Transverse colon (tissue), 4 donors: ENCODE measurements at regions not wholly inside any gene's neighbourhood (a gene's known extent, or its start where the extent isn't known, plus 50 kb on each side); places are given as distances from the start of the nearest gene placed in this dataset.

ENCODE experiments used
- DNase-seq: peaks from one replicate; pipeline ENCODE4 v3.0.0-alpha.2; 2019
- H3K27ac ChIP-seq, 4 donors: fragments of 200-600 bp; sonication (generic); 2 replicates each; pipeline ENCODE4 v1.5.1; 2016 to 2018; ENCODE audit warnings: inconsistent platforms in 4 of 4
- H3K27me3 ChIP-seq: fragments of 200-600 bp; sonication (generic); 2 replicates; pipeline ENCODE4 v1.5.1; 2017; ENCODE audit warnings: inconsistent platforms
- H3K36me3 ChIP-seq, 4 donors: fragments of 200-600 bp; sonication (generic); 2 replicates each; pipeline ENCODE4 v1.5.1; 2017 to 2019; ENCODE audit warnings: inconsistent platforms in 4 of 4
- H3K4me1 ChIP-seq, 4 donors: fragments of 200-600 bp; sonication (generic); 2 replicates each; pipeline ENCODE4 v1.5.1; 2017 to 2020; ENCODE audit warnings: inconsistent platforms in 4 of 4
- H3K4me3 ChIP-seq, 4 donors: fragments of 200-600 bp; sonication (generic); 1 replicate in 1 of 4; 2 replicates in 3 of 4; pipeline versions ENCODE4 v1.5.1 to v1.6.1; 2017 to 2019; ENCODE audit warnings: inconsistent platforms in 4 of 4
- H3K9me3 ChIP-seq, 2 donors: fragments of 200-600 bp; sonication (generic); 2 replicates each; pipeline ENCODE4 v1.5.1; 2017 to 2019; ENCODE audit warnings: inconsistent platforms in 2 of 2
- EP300 ChIP-seq: sonication (generic); formaldehyde crosslinking; IDR thresholded peaks from one replicate; pipeline ENCODE4 v1.6.1; 2017; ENCODE audit warnings: antibody characterized with exemption, low read depth
- POLR2A ChIP-seq: fragments of 450-650 bp; IDR thresholded peaks from one replicate; pipeline ENCODE4 v1.6.1; 2016; ENCODE audit warnings: antibody characterized with exemption, mild to moderate bottlenecking, moderate library complexity
- POLR2AphosphoS5 ChIP-seq, 3 donors: sonication (generic); formaldehyde crosslinking; IDR thresholded peaks; one replicate each; pipeline ENCODE4 v1.6.1; 2016; ENCODE audit warnings: antibody characterized with exemption in 3 of 3
- WGBS, 2 donors: methylation state at CpG; one replicate each; pipeline ENCODE4 v1.1.5; 2018; ENCODE audit warnings: low coverage in 1 of 2; 5-methylcytosine and 5-hydroxymethylcytosine counted together
- in situ Hi-C, 4 donors: fragments of 200-750 bp; cut with MboI; loops; one replicate each; pipeline versions ENCODE4 v1.15.0 to v1.15.1; 2017; ENCODE audit warnings: low sequenced_read_pairs in 3 of 4, low pct_ligation_motif_present in 1 of 4, low pct_unique_long_range_greater_than_20kb in 1 of 4
- intact Hi-C: fragments of 100-400 bp; cut with DNase I; formaldehyde crosslinking; loops from one replicate; pipeline ENCODE4 v1.15.1; 2023; ENCODE audit warnings: low total_unique reads
- TF ChIP-seq, protein P1 (sequence below), 5 experiments: fragments of 200-600 bp in 3 of 5; fragments of 450-650 bp in 2 of 5; sonication (generic) in 3 of 5; IDR thresholded peaks; 1 replicate in 2 of 5; 2 replicates in 3 of 5; pipeline ENCODE4 v1.5.1; 2016 to 2017; ENCODE audit warnings: antibody characterized with exemption in 5 of 5, inconsistent platforms in 3 of 5, mild to moderate bottlenecking in 2 of 5, moderate library complexity in 1 of 5

DNA sequence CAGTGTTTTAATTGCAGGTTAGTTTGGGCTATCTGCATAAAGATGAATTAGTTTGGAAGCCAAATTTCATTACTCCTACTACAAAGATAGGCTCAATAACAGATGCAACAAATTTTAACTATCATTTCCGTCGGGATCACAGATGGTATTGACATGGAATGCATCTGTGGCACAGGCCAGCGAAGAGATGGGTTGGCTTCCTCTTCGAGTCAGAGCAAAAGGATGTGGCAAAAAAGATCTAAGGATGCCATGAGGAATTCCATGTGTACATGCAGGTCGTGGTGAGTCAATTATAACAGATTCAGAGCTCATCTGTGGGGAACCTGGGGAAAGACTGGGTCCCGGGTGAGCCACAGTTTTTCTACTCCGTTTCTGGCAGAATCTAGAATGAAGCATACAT is 83.0 kb upstream of the CITED2 start:
- TF ChIP-seq POLR2A (no peak), POLR2AphosphoS5 (IDR thresholded peaks at IDR 0.05) (no peak), EP300 (no peak)
- TF ChIP-seq, protein P1, sequence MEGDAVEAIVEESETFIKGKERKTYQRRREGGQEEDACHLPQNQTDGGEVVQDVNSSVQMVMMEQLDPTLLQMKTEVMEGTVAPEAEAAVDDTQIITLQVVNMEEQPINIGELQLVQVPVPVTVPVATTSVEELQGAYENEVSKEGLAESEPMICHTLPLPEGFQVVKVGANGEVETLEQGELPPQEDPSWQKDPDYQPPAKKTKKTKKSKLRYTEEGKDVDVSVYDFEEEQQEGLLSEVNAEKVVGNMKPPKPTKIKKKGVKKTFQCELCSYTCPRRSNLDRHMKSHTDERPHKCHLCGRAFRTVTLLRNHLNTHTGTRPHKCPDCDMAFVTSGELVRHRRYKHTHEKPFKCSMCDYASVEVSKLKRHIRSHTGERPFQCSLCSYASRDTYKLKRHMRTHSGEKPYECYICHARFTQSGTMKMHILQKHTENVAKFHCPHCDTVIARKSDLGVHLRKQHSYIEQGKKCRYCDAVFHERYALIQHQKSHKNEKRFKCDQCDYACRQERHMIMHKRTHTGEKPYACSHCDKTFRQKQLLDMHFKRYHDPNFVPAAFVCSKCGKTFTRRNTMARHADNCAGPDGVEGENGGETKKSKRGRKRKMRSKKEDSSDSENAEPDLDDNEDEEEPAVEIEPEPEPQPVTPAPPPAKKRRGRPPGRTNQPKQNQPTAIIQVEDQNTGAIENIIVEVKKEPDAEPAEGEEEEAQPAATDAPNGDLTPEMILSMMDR (IDR thresholded peaks at IDR 0.05): no peak
- H3K9me3 ChIP-seq: no peaks in the 10 kb centered on the region
- H3K36me3 ChIP-seq: no peaks in the 10 kb centered on the region
- DNase-seq: no peak
- intact Hi-C loops: no loop called here
- no peak overlapping the region for H3K4me3 ChIP-seq
- H3K4me1 ChIP-seq: no peaks in the 10 kb centered on the region
- WGBS, 2 donors: 82 to 86% methylated on average over 6 to 7 of the region's 7 CpGs
- H3K27ac ChIP-seq: no peak overlapping the region
- no peaks in the 10 kb centered on the region for H3K27me3 ChIP-seq
- in situ Hi-C loops: no loop called here

DNA sequence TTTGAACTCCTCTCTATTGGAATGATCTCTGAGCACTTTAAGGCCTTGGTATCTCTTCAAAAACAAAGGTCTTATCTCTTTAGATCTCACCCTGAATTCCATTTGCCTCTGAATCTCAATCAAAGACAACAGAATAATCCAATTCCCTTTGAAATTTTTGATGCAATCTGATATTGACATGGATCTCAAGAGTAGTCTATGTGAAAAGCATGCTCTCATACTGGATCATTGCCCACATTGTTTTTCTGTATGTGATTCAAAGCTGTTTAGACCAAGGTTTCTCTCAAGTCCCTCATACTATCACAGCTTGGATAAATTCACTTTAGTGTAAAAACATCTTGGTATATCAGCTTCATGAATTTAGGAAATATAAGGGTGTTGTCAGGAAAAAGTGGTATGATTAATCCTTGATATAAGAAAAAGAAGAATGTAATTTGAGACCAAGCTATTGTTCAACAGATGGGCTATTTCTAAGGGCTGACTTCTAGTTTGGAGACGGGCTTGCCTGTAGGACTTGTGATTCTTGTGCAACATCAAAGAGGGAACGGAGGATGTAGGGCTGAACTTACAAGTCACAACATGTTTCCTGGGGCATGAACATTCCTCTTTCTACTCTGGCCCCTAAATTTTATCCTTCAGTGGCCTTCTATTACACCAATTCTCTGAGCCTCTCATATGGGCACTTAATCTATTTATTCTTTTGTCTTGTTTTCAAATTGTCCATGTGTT is 77.9 kb upstream of the CITED2 start:
- WGBS, 2 donors: 86 to 90% methylated on average over 2 of the region's 2 CpGs
- H3K27me3 ChIP-seq: no peaks in the 10 kb centered on the region
- no peak overlapping the region for H3K27ac ChIP-seq
- TF ChIP-seq POLR2AphosphoS5 (IDR thresholded peaks at IDR 0.05) (no peak), EP300 (no peak)
- TF ChIP-seq, protein P1 (IDR thresholded peaks at IDR 0.05): no peak
- no peaks in the 10 kb centered on the region for H3K9me3 ChIP-seq
- DNase-seq: no peak
- in situ Hi-C loops (no loop called here), intact Hi-C loops (no loop called here)
- no peaks in the 10 kb centered on the region for H3K36me3 ChIP-seq
- H3K4me3 ChIP-seq: no peak overlapping the region
- no peaks in the 10 kb centered on the region for H3K4me1 ChIP-seq

DNA sequence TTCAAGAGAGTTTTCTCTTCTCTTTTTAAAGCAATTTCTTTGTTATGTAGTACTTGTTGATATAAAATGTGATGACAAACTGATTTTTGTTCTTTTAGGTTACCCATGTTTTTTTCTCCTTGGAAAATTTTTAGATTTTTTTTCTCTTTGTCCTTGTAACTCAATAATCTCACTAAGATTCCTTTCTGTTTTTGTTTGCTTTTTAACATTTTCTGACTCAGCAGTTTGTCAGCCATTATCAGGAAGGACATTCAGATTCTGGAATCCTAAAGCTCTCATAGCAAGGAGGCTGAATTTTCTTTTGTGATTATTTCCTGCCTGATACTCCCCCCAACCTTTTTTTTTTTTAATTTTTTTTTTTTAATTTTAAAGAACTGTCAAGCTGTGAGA is 75.2 kb upstream of the CITED2 start:
- H3K4me3 ChIP-seq: no peak overlapping the region
- DNase-seq: no peak
- no peak for TF ChIP-seq POLR2AphosphoS5 (IDR thresholded peaks at IDR 0.05)
- TF ChIP-seq POLR2A: no peak
- no peak for TF ChIP-seq EP300
- TF ChIP-seq, protein P1 (IDR thresholded peaks at IDR 0.05): no peak
- no peaks in the 10 kb centered on the region for H3K9me3 ChIP-seq
- H3K4me1 ChIP-seq: no peaks in the 10 kb centered on the region
- no peak overlapping the region for H3K27ac ChIP-seq
- no peaks in the 10 kb centered on the region for H3K27me3 ChIP-seq
- in situ Hi-C loops (no loop called here), intact Hi-C loops (no loop called here)
- H3K36me3 ChIP-seq: no peaks in the 10 kb centered on the region

DNA sequence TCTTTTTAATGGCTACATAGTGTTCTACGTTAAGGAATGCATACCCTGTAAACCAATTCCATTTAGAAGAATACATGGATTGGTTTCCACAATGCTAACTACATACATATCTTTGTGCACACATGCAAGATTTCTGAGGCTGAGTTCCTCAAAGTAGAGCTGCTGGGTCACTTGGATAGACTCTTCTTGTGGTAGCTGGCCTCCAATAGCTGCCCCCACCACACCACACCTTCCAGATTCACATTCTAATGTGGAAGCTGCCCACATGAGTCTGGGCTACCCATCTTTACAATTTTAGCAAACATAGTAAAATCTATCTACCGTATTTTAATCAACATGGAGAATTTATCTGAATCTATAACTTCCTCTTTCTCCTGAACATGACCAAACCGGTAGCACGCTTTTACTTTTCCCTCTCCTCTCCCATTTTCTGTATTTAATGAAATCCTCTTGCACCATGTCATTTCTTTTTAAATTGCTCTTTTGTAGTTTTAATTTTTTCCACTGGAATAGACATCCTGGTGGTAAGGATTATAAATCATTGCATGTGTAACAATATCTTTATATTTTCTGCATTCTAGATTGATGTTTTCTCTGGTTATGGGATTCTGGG is 74.7 kb upstream of the CITED2 start:
- whole genome bisulfite sequencing, 2 donors: 60 to 83% methylated on average over 3 to 4 of the region's 4 CpGs
- no peaks in the 10 kb centered on the region for H3K9me3 ChIP-seq
- no peak for DNase-seq
- H3K4me1 ChIP-seq: no peaks in the 10 kb centered on the region
- intact Hi-C loops (no loop called here), in situ Hi-C loops (no loop called here)
- TF ChIP-seq POLR2AphosphoS5 (IDR thresholded peaks at IDR 0.05): no peak
- H3K27me3 ChIP-seq: no peaks in the 10 kb centered on the region
- no peaks in the 10 kb centered on the region for H3K36me3 ChIP-seq
- H3K4me3 ChIP-seq: no peak overlapping the region
- H3K27ac ChIP-seq: no peak overlapping the region
